Stomach (tissue), 4 donors: ENCODE measurements at regions not wholly inside any gene's neighbourhood (a gene's known extent, or its start where the extent isn't known, plus 50 kb on each side); places are given as distances from the start of the nearest gene placed in this dataset.

Experiments
- CTCF ChIP-seq, 7 experiments: fragments of 450-650 bp in 4 of 7; fragments of 200-600 bp in 3 of 7; sonication (generic) in 3 of 7; IDR thresholded peaks; one replicate each; pipeline ENCODE4 v1.5.1; 2016 to 2019; ENCODE audit warnings: antibody characterized with exemption in 7 of 7, control low read depth in 2 of 7, mild to moderate bottlenecking in 1 of 7
- POLR2A ChIP-seq, 4 donors: fragments of 450-650 bp; IDR thresholded peaks; one replicate each; pipeline ENCODE4 v1.6.1; 2016; ENCODE audit warnings: antibody characterized with exemption in 4 of 4, control low read depth in 2 of 4, mild to moderate bottlenecking in 1 of 4, moderate library complexity in 1 of 4

DNA sequence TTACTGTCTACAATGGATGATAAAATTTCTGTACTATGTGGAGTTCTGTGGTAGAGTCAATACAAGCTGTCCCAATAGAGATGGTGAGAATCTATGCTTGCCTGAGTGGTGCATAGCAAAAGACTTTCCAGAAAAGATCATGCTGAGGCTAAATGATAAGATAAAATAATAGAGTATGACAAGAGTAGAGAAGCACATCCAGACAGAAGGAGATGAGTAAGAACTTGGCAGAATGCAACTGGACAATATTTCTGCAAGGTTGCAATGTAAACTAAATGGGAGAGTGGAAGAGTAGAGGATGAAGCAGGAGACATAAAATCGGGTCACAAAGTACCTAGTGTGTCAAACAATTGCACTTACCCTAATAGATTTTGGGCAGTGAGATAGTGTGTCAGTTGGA, 347.6 kb downstream of the MDFIC start:
- no peak for TF ChIP-seq CTCF (IDR thresholded peaks at IDR 0.05)
- no peak for TF ChIP-seq POLR2A (IDR thresholded peaks at IDR 0.05)
